HAP-1 (cell line): ENCODE measurements at regions not wholly inside any gene's neighbourhood (a gene's known extent, or its start where the extent isn't known, plus 50 kb on each side); places are given as distances from the start of the nearest gene placed in this dataset.

Experiments
- DNase-seq, 2 experiments: peaks; one replicate each; pipeline ENCODE4 v3.0.0-alpha.2; 2016 to 2020; ENCODE audit warnings: low spot score in 2 of 2
- H3K27me3 ChIP-seq: fragments of 250-450 bp; sonication (Bioruptor Pico); 2 replicates; pipeline ENCODE4 v1.5.1; 2020; ENCODE audit warnings: low read depth, mild to moderate bottlenecking, moderate library complexity
- H3K36me3 ChIP-seq: fragments of 250-450 bp; sonication (Bioruptor Pico); replicated peaks from 2 replicates; pipeline ENCODE4 v1.5.1; 2020; ENCODE audit warnings: mild to moderate bottlenecking
- H3K4me1 ChIP-seq: fragments of 250-450 bp; sonication (Bioruptor Pico); 2 replicates; pipeline ENCODE4 v1.5.1; 2020; ENCODE audit warnings: mild to moderate bottlenecking
- H3K4me3 ChIP-seq: fragments of 250-450 bp; sonication (Bioruptor Pico); 2 replicates; pipeline ENCODE4 v1.5.1; 2020; ENCODE audit warnings: mild to moderate bottlenecking, moderate library complexity
- H3K9me3 ChIP-seq: fragments of 250-450 bp; sonication (Bioruptor Pico); 2 replicates; pipeline ENCODE4 v1.5.1; 2020; ENCODE audit warnings: mild to moderate bottlenecking, moderate library complexity
- in situ Hi-C: fragments of 300-500 bp; cut with MboI; formaldehyde crosslinking; loops from 3 replicates; pipeline ENCODE4 v1.14.3; 2020; ENCODE audit warnings: low sequenced_read_pairs, inconsistent platforms, mixed read lengths

DNA sequence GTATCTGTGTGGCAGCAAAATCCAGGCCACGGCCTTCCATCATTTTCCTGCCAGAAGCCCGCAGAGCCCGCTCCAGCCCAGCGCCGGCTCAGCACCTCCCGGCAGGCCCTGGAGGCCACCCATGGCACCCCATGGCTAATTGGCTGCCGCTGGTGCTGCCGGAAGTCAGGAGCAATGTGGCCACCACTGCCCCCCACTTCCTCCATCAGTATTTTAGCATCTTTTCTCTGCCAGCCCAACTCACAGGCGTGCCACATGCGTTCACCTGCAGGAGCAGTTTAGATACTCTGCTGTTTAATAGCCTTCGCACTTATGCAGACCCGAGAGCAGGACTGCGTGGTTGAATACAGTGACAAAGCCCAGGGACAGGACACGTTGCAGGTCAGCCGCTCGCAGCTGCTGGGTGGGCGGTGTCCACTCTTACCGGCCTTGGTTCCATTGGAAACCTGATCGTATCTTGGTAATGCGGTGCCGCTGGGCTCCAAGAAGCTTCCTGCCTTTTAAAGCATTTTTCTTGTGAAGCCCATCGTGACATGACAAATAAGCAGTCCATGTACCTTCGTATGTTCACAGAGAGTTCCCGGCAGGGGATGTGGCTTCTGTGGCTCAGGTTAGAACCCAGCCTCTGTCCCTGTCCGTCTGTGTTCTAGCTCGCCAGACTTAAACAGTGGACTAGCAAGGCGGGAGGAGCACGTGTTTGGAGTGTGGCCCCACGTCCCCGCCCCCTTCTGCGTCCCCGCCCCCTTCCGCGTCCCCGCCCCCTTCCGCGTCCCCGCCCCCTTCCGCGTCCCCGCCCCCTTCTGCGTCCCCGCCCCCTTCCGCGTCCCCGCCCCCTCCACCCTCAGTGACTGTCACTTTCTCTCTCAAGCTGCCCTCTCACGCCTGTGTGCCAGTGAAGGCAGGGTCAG is 162.0 kb upstream of the SOX1 start:
- Histone ChIP-seq H3K9me3 (no peaks in the 10 kb centered on the region), H3K4me3 (no peak overlapping the region), H3K27me3 (no peaks in the 10 kb centered on the region), H3K4me1 (no peaks in the 10 kb centered on the region), H3K36me3 (no peaks in the 10 kb centered on the region)
- DNase-seq = no peak
- in situ Hi-C loops = no loop called here

GRCh38 chr13:111905609-111905945 is 161.4 kb upstream of the SOX1 start:
- H3K9me3 ChIP-seq = no peaks in the 10 kb centered on the region
- H3K27me3 ChIP-seq = no peaks in the 10 kb centered on the region
- no peak for DNase-seq
- no peaks in the 10 kb centered on the region for H3K4me1 ChIP-seq
- no peak overlapping the region for H3K4me3 ChIP-seq
- in situ Hi-C loops = no loop called here
- no peaks in the 10 kb centered on the region for H3K36me3 ChIP-seq

DNA sequence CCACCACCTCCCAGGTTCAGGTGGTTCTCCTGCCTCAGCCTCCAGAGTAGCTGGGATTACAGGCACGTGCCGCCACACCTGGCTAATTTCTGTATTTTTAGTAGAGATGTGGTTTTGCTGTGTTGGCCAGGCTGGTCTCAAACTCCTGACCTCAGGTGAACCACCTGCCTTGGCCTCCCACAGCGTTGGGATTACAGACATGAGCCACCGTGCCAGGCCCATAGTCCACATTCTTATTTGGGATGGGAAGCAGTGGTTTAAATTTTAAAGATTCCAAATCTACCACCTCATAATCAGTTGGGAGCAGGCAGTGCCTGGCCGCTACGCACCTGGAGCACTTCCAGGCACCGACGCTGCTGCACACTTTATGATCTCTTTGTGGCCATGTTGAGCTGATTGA is 160.6 kb upstream of the SOX1 start:
- no peak overlapping the region for H3K4me3 ChIP-seq
- no peaks in the 10 kb centered on the region for H3K9me3 ChIP-seq
- no peak for DNase-seq
- H3K4me1 ChIP-seq = no peaks in the 10 kb centered on the region
- H3K27me3 ChIP-seq = no peaks in the 10 kb centered on the region
- no peaks in the 10 kb centered on the region for H3K36me3 ChIP-seq
- in situ Hi-C loops = no loop called here

DNA sequence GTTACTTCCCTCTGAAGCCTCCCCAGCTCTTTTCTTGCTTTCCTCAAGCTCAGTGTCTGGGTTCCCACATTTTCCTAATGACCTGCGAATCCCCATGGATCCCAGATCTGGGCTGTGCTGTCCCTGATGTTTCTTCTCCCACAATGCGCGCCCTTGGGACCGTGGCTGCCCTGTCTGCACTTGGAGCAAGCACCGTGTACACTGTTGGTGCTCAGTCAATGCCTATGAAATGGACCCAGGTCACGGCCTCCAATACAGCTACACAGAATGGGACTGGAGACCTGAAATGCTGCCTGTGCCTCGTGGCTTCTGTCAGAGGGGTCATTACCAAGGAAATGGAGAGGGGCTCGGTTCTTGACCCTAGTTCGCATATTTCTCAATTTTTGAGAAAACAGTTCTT is 160.1 kb upstream of the SOX1 start:
- no peaks in the 10 kb centered on the region for H3K9me3 ChIP-seq
- no peak overlapping the region for H3K4me3 ChIP-seq
- H3K27me3 ChIP-seq = no peaks in the 10 kb centered on the region
- no peaks in the 10 kb centered on the region for H3K4me1 ChIP-seq
- no peaks in the 10 kb centered on the region for H3K36me3 ChIP-seq
- no peak for DNase-seq
- in situ Hi-C loops = no loop called here

DNA sequence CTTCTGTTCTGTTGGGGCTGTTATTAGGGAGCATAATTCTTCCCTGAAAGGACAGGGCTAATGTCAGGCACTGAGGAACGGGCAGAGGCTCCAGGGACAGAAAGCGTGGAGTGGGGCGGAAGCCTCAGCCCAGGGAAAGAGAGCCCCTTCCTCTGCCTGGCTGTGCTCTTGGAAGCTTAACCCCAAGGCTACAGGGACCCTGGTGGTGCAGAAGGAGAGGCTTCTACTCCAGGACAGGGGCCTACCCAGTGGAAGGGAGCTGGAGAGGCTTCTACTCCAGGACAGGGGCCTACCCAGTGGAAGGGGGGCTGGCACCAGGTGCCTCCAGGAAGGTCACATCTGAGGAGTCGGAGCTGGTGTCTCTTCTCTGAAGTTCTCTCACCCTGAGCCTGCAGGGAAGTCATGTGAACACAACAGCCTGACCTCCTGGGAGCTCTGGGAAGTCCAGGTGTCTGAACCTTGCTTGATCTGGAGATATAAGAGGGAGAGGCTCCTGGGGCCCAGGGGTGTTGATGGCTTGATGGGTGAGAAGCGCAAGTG is 159.5 kb upstream of the SOX1 start:
- H3K27me3 ChIP-seq = no peaks in the 10 kb centered on the region
- H3K36me3 ChIP-seq = no peaks in the 10 kb centered on the region
- no peak for DNase-seq
- no peaks in the 10 kb centered on the region for H3K9me3 ChIP-seq
- in situ Hi-C loops = no loop called here
- H3K4me1 ChIP-seq = no peaks in the 10 kb centered on the region
- H3K4me3 ChIP-seq = no peak overlapping the region

- Histone ChIP-seq H3K27me3 (no peaks in the 10 kb centered on the region), H3K9me3 (no peaks in the 10 kb centered on the region), H3K36me3 (no peaks in the 10 kb centered on the region), H3K4me1 (no peaks in the 10 kb centered on the region), H3K4me3 (no peak overlapping the region)
- no peak for DNase-seq
- in situ Hi-C loops = no loop called here
These were observed 158.6 kb upstream of the SOX1 start for GRCh38 chr13:111908361-111908760.

DNA sequence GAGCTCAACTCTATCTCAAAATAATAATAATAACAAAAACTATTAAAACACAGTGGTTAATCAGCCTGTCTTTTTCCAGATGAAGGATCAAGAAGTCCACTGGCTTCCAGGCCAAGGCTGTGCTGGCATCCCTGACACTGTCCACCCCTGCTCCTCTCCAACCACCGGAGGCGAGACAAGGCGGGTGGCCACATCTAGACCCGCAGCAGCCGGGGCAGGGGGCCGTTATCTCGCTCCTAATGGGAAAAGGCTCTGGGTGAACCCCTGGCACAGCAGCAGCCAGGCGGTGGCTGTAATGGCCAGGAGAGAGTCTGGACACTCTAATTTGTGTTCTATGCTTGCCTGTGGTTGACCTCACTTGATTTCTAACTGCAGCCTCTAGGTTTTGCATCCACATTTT is 158.0 kb upstream of the SOX1 start:
- in situ Hi-C loops = no loop called here
- no peak for DNase-seq
- no peaks in the 10 kb centered on the region for H3K27me3 ChIP-seq

DNA sequence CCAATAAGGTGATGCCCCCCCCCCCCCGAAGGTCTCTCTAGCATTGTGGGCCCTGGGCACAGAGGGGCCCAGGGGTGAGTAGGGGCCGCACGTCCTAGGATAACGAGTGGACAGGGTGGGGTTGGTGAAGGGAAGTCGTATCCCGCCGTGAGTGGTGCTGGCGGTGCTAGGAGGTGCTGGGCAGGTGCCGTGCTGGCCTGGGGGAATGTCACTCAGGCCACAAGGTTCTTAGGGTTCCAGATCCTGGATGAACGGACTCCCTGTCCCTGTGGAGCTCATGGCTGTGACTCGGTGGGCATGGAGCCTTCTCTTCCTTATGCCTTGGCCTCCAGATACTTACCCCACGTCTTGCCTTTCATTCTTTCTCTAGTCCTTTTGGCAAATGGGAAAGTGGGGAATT is 157.4 kb upstream of the SOX1 start:
- Histone ChIP-seq H3K36me3 (no peaks in the 10 kb centered on the region), H3K4me1 (no peaks in the 10 kb centered on the region), H3K4me3 (no peak overlapping the region), H3K9me3 (no peaks in the 10 kb centered on the region), H3K27me3 (no peaks in the 10 kb centered on the region)
- DNase-seq = no peak
- in situ Hi-C loops = no loop called here

More for the DNA sequence above, 158.0 kb upstream of the SOX1 start:
- Histone ChIP-seq H3K36me3 (no peaks in the 10 kb centered on the region), H3K4me3 (no peak overlapping the region), H3K4me1 (no peaks in the 10 kb centered on the region), H3K9me3 (no peaks in the 10 kb centered on the region)

GRCh38 chr13:111909971-111910671 is 156.8 kb upstream of the SOX1 start:
- in situ Hi-C loops = no loop called here
- no peak for DNase-seq
- Histone ChIP-seq H3K27me3 (no peaks in the 10 kb centered on the region), H3K36me3 (no peaks in the 10 kb centered on the region), H3K9me3 (no peaks in the 10 kb centered on the region), H3K4me3 (no peak overlapping the region), H3K4me1 (no peaks in the 10 kb centered on the region)

GRCh38 chr13:111911121-111911720 is 155.7 kb upstream of the SOX1 start:
- Histone ChIP-seq H3K4me3 (no peak overlapping the region), H3K27me3 (no peaks in the 10 kb centered on the region), H3K4me1 (no peaks in the 10 kb centered on the region), H3K9me3 (no peaks in the 10 kb centered on the region), H3K36me3 (no peaks in the 10 kb centered on the region)
- in situ Hi-C loops = no loop called here
- DNase-seq = no peak

DNA sequence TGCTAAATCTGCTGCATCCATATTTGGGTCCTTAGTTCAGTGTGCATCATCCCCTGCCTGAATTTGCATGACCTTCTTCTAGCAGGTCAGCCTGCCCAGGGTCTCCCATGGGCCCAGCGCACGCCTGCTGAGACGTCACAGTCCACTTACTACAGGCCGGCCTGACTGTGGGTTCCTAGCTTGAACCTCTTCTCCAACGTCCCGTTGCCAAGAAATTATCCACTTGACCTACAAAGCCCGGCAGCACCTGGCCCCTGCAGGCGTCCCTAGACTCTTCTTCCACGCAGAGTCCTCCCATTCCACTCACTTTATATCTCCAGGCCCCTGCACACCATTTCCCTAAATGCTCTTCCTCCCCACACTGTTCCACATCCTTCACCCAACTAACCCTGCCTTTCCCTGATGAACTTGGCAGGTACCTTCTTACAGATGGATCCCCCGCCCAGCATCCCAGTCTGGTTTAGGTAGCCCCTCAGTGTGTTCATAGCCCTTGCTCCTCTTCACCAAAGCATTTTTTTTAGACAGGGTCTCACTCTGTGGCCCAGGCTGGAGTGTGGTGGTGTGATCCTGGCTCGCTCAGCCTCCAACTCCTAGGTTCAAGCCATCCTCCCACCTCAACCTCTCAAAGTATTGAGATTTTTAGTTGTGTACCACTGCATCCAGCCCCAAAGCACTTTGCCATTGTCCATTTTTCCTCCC is 155.0 kb upstream of the SOX1 start:
- no peak for DNase-seq
- no peaks in the 10 kb centered on the region for H3K27me3 ChIP-seq
- no peak overlapping the region for H3K4me3 ChIP-seq
- H3K4me1 ChIP-seq = no peaks in the 10 kb centered on the region
- H3K36me3 ChIP-seq = no peaks in the 10 kb centered on the region
- in situ Hi-C loops = no loop called here
- H3K9me3 ChIP-seq = no peaks in the 10 kb centered on the region

DNA sequence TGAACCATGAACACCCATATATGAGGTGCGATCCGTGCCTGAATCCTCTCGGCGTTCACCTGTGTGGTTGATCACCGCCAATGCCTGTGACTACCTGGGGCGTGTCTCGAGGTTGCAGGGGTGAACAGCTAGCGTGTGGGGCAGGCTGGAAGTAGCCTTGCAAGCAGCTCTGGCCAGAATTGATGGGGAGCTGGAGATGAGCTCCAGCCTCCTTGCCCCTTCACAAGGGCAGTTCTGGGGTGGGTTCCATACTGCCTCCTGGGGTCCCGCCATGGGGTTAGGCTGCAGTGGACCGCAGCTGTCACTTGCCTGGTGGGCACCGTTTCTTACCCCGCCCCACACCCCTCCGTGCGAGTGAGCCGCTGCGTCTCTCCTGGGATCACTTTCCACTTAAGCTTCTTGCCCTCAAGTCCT is 154.5 kb upstream of the SOX1 start:
- in situ Hi-C loops = no loop called here
- Histone ChIP-seq H3K9me3 (no peaks in the 10 kb centered on the region), H3K4me3 (no peak overlapping the region), H3K27me3 (no peaks in the 10 kb centered on the region), H3K36me3 (no peaks in the 10 kb centered on the region), H3K4me1 (no peaks in the 10 kb centered on the region)
- no peak for DNase-seq

- Histone ChIP-seq H3K4me3 (no peak overlapping the region), H3K9me3 (no peaks in the 10 kb centered on the region), H3K27me3 (no peaks in the 10 kb centered on the region), H3K4me1 (no peaks in the 10 kb centered on the region), H3K36me3 (no peaks in the 10 kb centered on the region)
- no peak for DNase-seq
- in situ Hi-C loops = no loop called here
These were observed 153.8 kb upstream of the SOX1 start for GRCh38 chr13:111912991-111913760.
